ENCODE measurements at regions not wholly inside any gene's neighbourhood (a gene's known extent, or its start where the extent isn't known, plus 50 kb on each side); places are given as distances from the start of the nearest gene placed in this dataset.

GRCh38 chr6:163712981-163713380 lies 298.5 kb downstream of the QKI start:
- ATAC-seq (no peak), DNase-seq (ENCODE audit: low read depth, low spot score) (no peak)
- no TSS peak for BruUV-seq (replicated peaks)
- ChIA-PET RAD21 (ENCODE audit: low non-redundant PET in 1 of 2, low total read pairs in 2 of 2, uncharacterized antibody in 2 of 2, unreplicated experiment in 2 of 2) (no interaction called here), CTCF (no interaction called here), POLR2A (no interaction called here)
- Histone ChIP-seq H3K27ac (ENCODE audit: low read depth, low read length) (no peak overlapping the region), H3K4me2 (ENCODE audit: low read length) (no peak overlapping the region), H2AFZ (ENCODE audit: low read depth, low read length, poor library complexity, severe bottlenecking) (no peak overlapping the region), H3K9ac (ENCODE audit: low read length) (no peak overlapping the region), H3K79me2 (ENCODE audit: insufficient read depth, low read length) (no peaks in the 10 kb centered on the region), H3K4me3 (replicated peaks in 1 of 2; ENCODE audit: low read depth in 1 of 2, low read length in 2 of 2) (no peak overlapping the region), H3K27me3 (ENCODE audit: insufficient read depth, low read length) (no peaks in the 10 kb centered on the region), H3K9me2 (ENCODE audit: insufficient read depth) (no peaks in the 10 kb centered on the region), H3K9me3 (ENCODE audit: control insufficient read depth in 1 of 2, insufficient read depth in 1 of 2, low read depth in 1 of 2, low read length in 2 of 2) (no peaks in the 10 kb centered on the region), H3K4me1 (ENCODE audit: control insufficient read depth in 1 of 2, insufficient read depth in 2 of 2, low read length in 2 of 2) (no peaks in the 10 kb centered on the region), H4K20me1 (ENCODE audit: insufficient read depth) (no peaks in the 10 kb centered on the region), H3K36me3 (ENCODE audit: control insufficient read depth in 1 of 2, insufficient read depth in 2 of 2, low read length in 2 of 2) (no peaks in the 10 kb centered on the region)
- TF ChIP-seq SIN3A (IDR thresholded peaks at IDR 0.05; ENCODE audit: low read depth), result no peak
- TF ChIP-seq SP1 (IDR thresholded peaks at IDR 0.05; ENCODE audit: low read depth), result no peak
- TF ChIP-seq EGR1 (IDR thresholded peaks at IDR 0.05; ENCODE audit: low read depth), result no peak
- intact Hi-C loops (cut with micrococcal nuclease), result no loop called here

- TF ChIP-seq ZBTB33 (IDR thresholded peaks at IDR 0.05; ENCODE audit: extremely low read depth, insufficient replicate concordance, low read length), result no peak
- TF ChIP-seq REST (IDR thresholded peaks at IDR 0.05; ENCODE audit: low read depth), result no peak
- TF ChIP-seq EGR1 (IDR thresholded peaks at IDR 0.05; ENCODE audit: low read depth), result no peak
- no peak for TF ChIP-seq CBX3 (IDR thresholded peaks at IDR 0.05; ENCODE audit: low read depth)
- TF ChIP-seq SP1 (IDR thresholded peaks at IDR 0.05; ENCODE audit: low read depth), result no peak
- no peak for TF ChIP-seq EZH2 (IDR thresholded peaks at IDR 0.05)
- TF ChIP-seq SRF (IDR thresholded peaks at IDR 0.05; ENCODE audit: low read depth), result no peak
- TF ChIP-seq RAD21 (IDR thresholded peaks at IDR 0.05; ENCODE audit: low read depth), result no peak
- no peak for TF ChIP-seq TCF7L2 (IDR thresholded peaks at IDR 0.05; ENCODE audit: borderline replicate concordance, extremely low read depth, insufficient read depth, insufficient read length)
- no peak for TF ChIP-seq EZH2phosphoT487 (IDR thresholded peaks at IDR 0.05; ENCODE audit: borderline replicate concordance)
- TF ChIP-seq MAX (IDR thresholded peaks at IDR 0.05), result no peak
- no peak for TF ChIP-seq ATF3 (IDR thresholded peaks at IDR 0.05)
- TF ChIP-seq ZFX (IDR thresholded peaks at IDR 0.05), result no peak
- CTCF ChIA-PET, result no interaction called here
- H3K9ac ChIP-seq (ENCODE audit: low read length), result no peak overlapping the region
- POLR2A ChIA-PET, result no interaction called here
- H3K9me2 ChIP-seq (ENCODE audit: insufficient read depth), result no peaks in the 10 kb centered on the region
- no peaks in the 10 kb centered on the region for H3K27me3 ChIP-seq (ENCODE audit: insufficient read depth, low read length)
- no peak overlapping the region for H3K4me3 ChIP-seq (replicated peaks in 1 of 2; ENCODE audit: low read depth in 1 of 2, low read length in 2 of 2)
- RAD21 ChIA-PET (ENCODE audit: low non-redundant PET in 1 of 2, low total read pairs in 2 of 2, uncharacterized antibody in 2 of 2, unreplicated experiment in 2 of 2), result no interaction called here
- no peaks in the 10 kb centered on the region for H3K9me3 ChIP-seq (ENCODE audit: control insufficient read depth in 1 of 2, insufficient read depth in 1 of 2, low read depth in 1 of 2, low read length in 2 of 2)
- ATAC-seq (no peak), DNase-seq (ENCODE audit: low read depth, low spot score) (no peak)
- intact Hi-C loops (cut with micrococcal nuclease), result no loop called here
- no peak overlapping the region for H2AFZ ChIP-seq (ENCODE audit: low read depth, low read length, poor library complexity, severe bottlenecking)
- BruUV-seq (replicated peaks), result no TSS peak
- H3K4me2 ChIP-seq (ENCODE audit: low read length), result no peak overlapping the region
- H3K27ac ChIP-seq (ENCODE audit: low read depth, low read length), result no peak overlapping the region
- no peaks in the 10 kb centered on the region for H3K4me1 ChIP-seq (ENCODE audit: control insufficient read depth in 1 of 2, insufficient read depth in 2 of 2, low read length in 2 of 2)
- no peaks in the 10 kb centered on the region for H3K79me2 ChIP-seq (ENCODE audit: insufficient read depth, low read length)
- H4K20me1 ChIP-seq (ENCODE audit: insufficient read depth), result no peaks in the 10 kb centered on the region
- no peaks in the 10 kb centered on the region for H3K36me3 ChIP-seq (ENCODE audit: control insufficient read depth in 1 of 2, insufficient read depth in 2 of 2, low read length in 2 of 2)
Measured at GRCh38 chr6:163712566-163712961, 298.0 kb downstream of the QKI start.
